Breast epithelium (tissue), 4 donors: ENCODE measurements at regions not wholly inside any gene's neighbourhood (a gene's known extent, or its start where the extent isn't known, plus 50 kb on each side); places are given as distances from the start of the nearest gene placed in this dataset.
"Not testable (repeated sequence)": the region's sequence is repeated elsewhere in the genome, so short reads cannot be mapped to it uniquely, and the experiment has no call there.

Source experiments
- DNase-seq, 2 donors: peaks; one replicate each; pipeline ENCODE4 v3.0.0-alpha.2; 2019; ENCODE audit warnings: low spot score in 2 of 2
- H3K27ac ChIP-seq, 2 donors: fragments of 200-600 bp; sonication (generic) in 1 of 2; one replicate each; pipeline ENCODE4 v1.5.1; 2016 to 2019; ENCODE audit warnings: mild to moderate bottlenecking in 1 of 2
- H3K27me3 ChIP-seq, 2 donors: fragments of 200-600 bp; sonication (generic) in 1 of 2; one replicate each; pipeline versions ENCODE4 v1.5.1 to v1.6.0; 2017 to 2019; ENCODE audit warnings: control low read depth in 1 of 2, mild to moderate bottlenecking in 1 of 2
- H3K36me3 ChIP-seq: fragments of 200-600 bp; one replicate; pipeline ENCODE4 v1.5.1; 2019
- H3K4me1 ChIP-seq, 2 donors: fragments of 200-600 bp; sonication (generic); one replicate each; pipeline ENCODE4 v1.5.1; 2016 to 2019; ENCODE audit warnings: control low read depth in 1 of 2
- H3K4me3 ChIP-seq, 3 donors: fragments of 200-600 bp; sonication (generic); 1 replicate in 2 of 3; 2 replicates in 1 of 3; pipeline ENCODE4 v1.5.1; 2016 to 2019; ENCODE audit warnings: mild to moderate bottlenecking in 3 of 3, moderate library complexity in 2 of 3
- H3K9me3 ChIP-seq, 2 donors: fragments of 200-600 bp; sonication (generic) in 1 of 2; one replicate each; pipeline ENCODE4 v1.5.1; 2016 to 2019; ENCODE audit warnings: control low read depth in 1 of 2
- CTCF ChIP-seq, 3 donors: fragments of 450-650 bp; IDR thresholded peaks; one replicate each; pipeline ENCODE4 v1.5.1; 2016 to 2017; ENCODE audit warnings: antibody characterized with exemption in 3 of 3, mild to moderate bottlenecking in 3 of 3, moderate library complexity in 3 of 3
- POLR2A ChIP-seq: fragments of 450-650 bp; IDR thresholded peaks from one replicate; pipeline ENCODE4 v1.6.1; 2016; ENCODE audit warnings: antibody characterized with exemption, mild to moderate bottlenecking, moderate library complexity
- POLR2AphosphoS5 ChIP-seq, 3 donors: sonication (generic); formaldehyde crosslinking; IDR thresholded peaks; one replicate each; pipeline ENCODE4 v1.6.1; 2017; ENCODE audit warnings: antibody characterized with exemption in 3 of 3
- intact Hi-C: fragments of 100-400 bp; cut with DNase I; formaldehyde crosslinking; loops from one replicate; pipeline ENCODE4 v1.15.1; 2023; ENCODE audit warnings: low total_unique reads

DNA sequence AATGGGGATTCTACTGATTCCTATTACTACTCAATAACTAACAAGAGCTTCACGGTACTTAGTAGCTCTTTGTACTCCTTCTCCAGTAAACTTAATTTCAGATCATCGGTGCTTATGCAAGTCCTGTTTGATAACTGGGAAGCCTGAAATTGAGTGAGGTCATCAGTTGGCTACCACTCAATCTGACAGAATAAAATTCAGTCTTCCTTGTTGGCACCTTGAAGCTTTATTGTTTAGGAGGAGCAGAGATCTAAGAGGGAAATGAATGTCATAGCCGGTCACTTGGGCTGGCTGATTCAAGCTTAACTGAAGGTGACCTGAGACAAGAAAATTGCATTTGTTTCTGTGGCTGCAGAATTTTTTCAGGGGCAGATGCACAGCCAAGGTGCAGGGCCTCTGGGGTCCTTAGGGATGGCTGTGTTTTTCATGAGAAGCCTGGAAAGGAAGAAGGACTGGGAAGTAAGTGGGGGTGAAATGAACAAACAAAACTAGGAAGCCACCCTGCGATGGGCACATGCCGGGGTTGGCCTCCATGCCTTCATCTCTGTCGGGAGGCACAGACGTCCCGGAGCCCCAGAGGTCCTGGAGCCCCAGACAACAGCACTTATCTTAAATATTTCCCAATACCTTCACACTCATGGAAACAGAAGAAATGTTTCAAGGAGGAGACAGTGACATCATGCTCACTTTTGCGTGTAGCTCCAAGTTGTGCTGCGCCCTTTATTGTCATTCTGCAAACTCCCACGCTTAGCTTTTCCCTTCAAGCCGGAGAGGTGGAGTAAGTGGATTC lies 85.0 kb upstream of the KIF5B start:
- peak in 1 of 2 donors; percentile 43 for DNase-seq
- no peaks in the 10 kb centered on the region for H3K9me3 ChIP-seq
- no peak for TF ChIP-seq POLR2A
- TF ChIP-seq CTCF (IDR thresholded peaks at IDR 0.05), result no peak
- peak in 1 of 3 donors; percentile 36 for TF ChIP-seq POLR2AphosphoS5 (IDR thresholded peaks at IDR 0.05)
- peaks cover 0 to 10% of the 10 kb centered on the region in 2 donors for H3K4me1 ChIP-seq
- H3K36me3 ChIP-seq, result no peaks in the 10 kb centered on the region
- H3K27ac ChIP-seq, result peak overlapping the region; percentile 84 to 88
- intact Hi-C loops, result no loop called here
- no peak overlapping the region for H3K4me3 ChIP-seq
- H3K27me3 ChIP-seq, result no peaks in the 10 kb centered on the region

DNA sequence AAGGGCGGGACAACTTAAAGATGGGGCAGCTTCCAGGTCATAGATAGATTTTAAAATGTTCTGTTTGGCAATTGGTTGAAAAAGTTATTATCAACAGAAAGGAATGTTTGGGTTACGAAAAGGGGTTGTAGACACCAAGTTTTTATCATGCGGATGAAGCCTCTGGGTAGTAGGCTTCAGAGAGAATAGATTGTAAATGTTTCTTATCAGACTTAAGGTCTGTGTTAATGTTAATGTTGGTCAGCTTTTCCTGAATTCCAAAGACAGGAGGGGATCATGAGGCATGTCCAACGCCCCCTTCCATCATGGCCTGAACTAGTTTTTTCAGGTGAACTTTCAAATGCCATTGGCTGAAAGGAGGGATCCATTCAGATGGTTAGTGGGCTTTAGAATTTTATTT lies 84.2 kb upstream of the KIF5B start:
- Histone ChIP-seq H3K9me3 (no peaks in the 10 kb centered on the region), H3K27me3 (no peaks in the 10 kb centered on the region), H3K36me3 (no peaks in the 10 kb centered on the region), H3K4me1 (peaks cover 0 to 10% of the 10 kb centered on the region in 2 donors), H3K4me3 (no peak overlapping the region), H3K27ac (peak overlapping the region; percentile 84 to 88)
- no peak for DNase-seq
- intact Hi-C loops, result no loop called here
- TF ChIP-seq POLR2A (no peak), CTCF (IDR thresholded peaks at IDR 0.05) (no peak), POLR2AphosphoS5 (IDR thresholded peaks at IDR 0.05) (no peak)

DNA sequence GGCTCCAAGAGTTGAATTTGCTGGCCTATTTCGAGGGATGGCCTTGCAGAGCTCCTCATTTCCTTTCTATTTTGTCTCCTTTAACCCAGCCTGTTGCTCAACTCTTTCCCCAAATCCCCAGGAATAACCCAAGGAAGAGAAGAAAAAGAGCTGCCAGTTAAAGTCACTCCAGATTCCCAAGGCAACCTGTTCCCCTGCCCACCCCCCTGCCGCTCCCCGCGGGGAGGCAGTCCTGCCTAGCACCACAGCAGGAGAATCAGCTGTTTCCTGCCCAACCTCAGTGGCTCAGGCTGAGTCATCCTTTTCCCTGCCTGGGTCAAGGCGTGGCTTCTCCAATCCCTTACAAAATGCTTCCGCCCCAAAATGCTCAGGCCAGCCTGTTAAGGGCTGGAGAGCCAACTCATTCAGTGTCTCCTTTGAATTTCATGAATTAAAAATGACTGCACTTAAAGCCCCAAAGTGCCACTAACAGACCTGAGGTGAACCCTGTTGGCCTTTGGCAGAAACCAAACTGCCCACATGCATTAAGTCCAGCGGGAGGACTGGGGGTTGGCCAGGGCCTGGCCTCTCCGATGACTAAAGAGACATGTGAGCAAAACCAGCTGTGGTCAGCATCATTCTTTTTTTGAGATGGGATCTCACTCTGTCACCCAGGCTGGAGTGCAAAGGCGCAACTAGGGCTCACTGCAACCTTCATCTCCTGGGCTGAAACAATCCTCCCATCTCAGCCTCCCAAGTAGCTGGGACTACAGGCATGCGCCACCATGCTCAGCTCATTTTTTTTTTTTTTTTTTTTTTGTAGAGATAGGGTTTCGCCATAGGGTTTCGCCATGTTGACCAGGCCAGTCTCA lies 83.2 kb upstream of the KIF5B start:
- Histone ChIP-seq H3K27me3 (no peaks in the 10 kb centered on the region), H3K9me3 (no peaks in the 10 kb centered on the region), H3K4me1 (peaks cover 0 to 10% of the 10 kb centered on the region in 2 donors), H3K27ac (peak overlapping the region; percentile 82 to 84), H3K4me3 (no peak overlapping the region), H3K36me3 (no peaks in the 10 kb centered on the region)
- no peak for TF ChIP-seq CTCF (IDR thresholded peaks at IDR 0.05)
- peak; percentile 17 to 64 (median 59) for TF ChIP-seq POLR2AphosphoS5 (IDR thresholded peaks at IDR 0.05)
- intact Hi-C loops, result no loop called here
- DNase-seq, result peak; percentile 66 to 77

DNA sequence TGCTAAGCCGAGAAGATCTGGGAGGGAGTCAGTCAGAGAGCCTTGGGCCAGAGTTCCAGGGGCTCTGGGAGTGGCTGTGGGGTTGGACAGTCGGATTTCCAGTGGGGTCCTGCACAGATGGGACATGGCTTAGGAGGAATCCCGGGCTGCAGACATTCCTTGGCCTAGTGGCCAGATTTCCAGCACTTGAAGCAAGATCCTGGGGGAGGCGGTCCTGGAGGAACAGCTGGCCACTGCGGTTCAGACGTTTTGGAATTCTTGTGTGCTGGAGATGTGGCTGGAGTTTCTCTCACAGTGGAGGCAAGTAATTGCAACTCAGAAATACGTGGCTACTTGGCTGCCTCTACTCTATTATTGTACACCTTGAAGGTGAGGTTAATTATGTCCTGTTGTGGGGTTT lies 80.7 kb upstream of the KIF5B start:
- H3K27me3 ChIP-seq, H3K27ac ChIP-seq, H3K36me3 ChIP-seq, DNase-seq, H3K4me1 ChIP-seq, intact Hi-C loops, H3K4me3 ChIP-seq, H3K9me3 ChIP-seq: not testable (repeated sequence)

DNA sequence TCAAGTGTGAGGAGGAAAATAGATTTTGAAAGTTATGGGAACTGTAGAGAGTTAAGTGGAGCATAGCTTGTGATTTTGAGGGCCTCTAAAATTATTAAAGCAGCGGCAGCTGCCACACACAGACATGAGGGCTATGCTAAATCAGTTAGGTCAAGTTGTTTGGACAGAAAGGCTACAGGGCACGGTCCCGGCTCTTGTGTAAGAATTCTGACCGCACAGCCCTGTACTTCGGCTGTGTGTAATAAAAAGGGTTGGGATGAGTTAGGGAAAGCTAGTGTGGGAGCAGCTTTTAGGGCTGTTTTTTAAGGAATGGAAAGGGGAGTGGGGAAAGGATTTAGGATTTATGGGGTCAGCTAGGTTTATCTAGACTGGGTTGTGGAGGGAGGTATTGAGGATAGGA lies 79.6 kb upstream of the KIF5B start:
- H3K9me3 ChIP-seq, intact Hi-C loops, H3K4me1 ChIP-seq, DNase-seq, H3K4me3 ChIP-seq, H3K36me3 ChIP-seq, H3K27ac ChIP-seq, H3K27me3 ChIP-seq: not testable (repeated sequence)

GRCh38 chr10:32132357-32132946 lies 76.2 kb upstream of the KIF5B start:
- intact Hi-C loops, result no loop called here
- Histone ChIP-seq H3K36me3 (no peaks in the 10 kb centered on the region), H3K27me3 (no peaks in the 10 kb centered on the region)

More at GRCh38 chr10:32132357-32132946, 76.2 kb upstream of the KIF5B start:
- no peak for TF ChIP-seq POLR2A
- TF ChIP-seq CTCF (IDR thresholded peaks at IDR 0.05), result no peak
- TF ChIP-seq POLR2AphosphoS5 (IDR thresholded peaks at IDR 0.05), result no peak
- Histone ChIP-seq H3K4me3 (no peak overlapping the region), H3K9me3 (no peaks in the 10 kb centered on the region), H3K27ac (no peak overlapping the region), H3K4me1 (no peaks in the 10 kb centered on the region)
- DNase-seq, result no peak
